HG02763 (cell line): ENCODE measurements at regions not wholly inside any gene's neighbourhood (a gene's known extent, or its start where the extent isn't known, plus 50 kb on each side); places are given as distances from the start of the nearest gene placed in this dataset.

Experiments used
- ATAC-seq: cut with Tn5 transposase; IDR thresholded peaks from one replicate; pipeline ENCODE4 v1.9.1; 2021; ENCODE audit warnings: mild to moderate bottlenecking, moderate library complexity; ENCODE audit not compliant: unreplicated experiment

GRCh38 chr2:19300961-19301360, 57.5 kb downstream of the OSR1 start:
- no peak for ATAC-seq

DNA sequence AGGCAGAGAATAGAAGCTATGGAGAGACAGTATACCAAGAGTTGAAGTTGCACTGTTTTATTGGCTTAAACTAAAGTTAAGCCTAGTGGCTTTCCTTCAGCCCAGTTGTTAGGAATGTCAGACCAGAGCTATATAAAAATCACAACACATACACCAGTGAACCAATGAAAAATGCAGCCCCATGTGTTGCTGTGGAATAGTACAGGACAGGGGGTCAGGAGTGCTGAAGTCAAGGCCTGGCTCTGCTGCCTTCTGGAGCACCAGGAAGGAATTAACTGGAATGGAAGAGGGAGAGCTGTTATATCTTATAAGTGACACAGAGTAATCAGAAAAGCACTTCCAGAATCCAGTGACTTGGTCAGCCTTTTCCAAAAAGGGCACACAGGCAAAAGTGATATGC, 58.9 kb downstream of the OSR1 start:
- no peak for ATAC-seq

DNA sequence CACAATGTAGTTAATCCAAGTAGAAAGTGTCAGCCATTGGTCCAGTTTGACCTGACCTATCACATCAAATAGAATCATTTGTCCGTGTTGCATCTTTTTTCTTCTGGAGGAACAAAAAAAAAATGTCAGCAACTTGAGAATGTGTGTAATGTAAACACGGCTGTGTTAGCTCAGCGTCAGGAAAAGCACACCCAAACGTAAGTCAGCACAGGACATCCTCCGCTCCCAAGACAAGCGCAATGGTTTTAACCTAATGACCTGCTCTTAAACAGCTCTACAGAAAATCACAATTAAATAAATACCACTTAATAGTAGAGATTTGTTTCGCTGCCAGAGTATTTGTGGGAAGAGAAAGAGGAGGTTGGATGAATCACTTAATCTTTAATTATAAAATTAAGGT, 59.4 kb downstream of the OSR1 start:
- no peak for ATAC-seq

DNA sequence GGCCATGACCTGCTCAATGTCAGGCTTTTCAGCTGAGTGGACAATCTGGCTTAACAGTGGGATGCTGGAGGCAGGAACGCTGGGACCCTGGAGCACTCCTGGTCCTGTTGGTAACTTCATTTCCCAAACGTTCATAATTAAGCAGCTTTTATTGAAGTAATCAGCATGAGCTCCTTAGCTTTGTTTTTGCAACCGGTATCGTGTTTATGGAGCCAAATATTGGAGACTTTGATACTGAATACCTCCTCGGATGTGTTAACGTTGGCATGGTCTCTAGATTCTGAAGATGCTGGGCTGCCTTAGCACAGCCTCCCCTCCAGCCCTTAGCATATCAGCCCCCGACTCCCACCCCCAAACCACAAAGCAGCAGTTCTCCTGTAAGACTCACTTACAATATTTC, 60.7 kb downstream of the OSR1 start:
- no peak for ATAC-seq

- no peak for ATAC-seq
These were observed 62.4 kb downstream of the OSR1 start for GRCh38 chr2:19295998-19296502.

GRCh38 chr2:19292007-19292406, 66.4 kb downstream of the OSR1 start:
- no peak for ATAC-seq

DNA sequence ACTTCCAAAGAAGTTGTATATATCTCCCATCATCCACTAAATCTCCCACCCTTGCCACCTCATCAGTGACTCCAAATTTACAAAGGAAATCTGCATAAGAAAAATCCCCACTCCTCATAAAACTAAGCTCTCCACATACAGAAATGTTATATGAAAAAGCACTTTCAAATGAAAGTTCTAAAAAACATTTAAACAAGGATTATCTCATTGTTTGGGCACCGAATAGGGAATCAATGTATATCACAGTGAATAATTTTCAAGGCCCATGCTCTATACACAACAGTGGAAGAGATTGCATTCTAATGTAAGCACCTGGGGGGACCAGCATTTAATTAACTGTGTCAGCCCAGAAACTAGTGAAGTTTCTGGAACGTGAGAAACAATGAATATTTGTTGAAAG, 70.1 kb downstream of the OSR1 start:
- ATAC-seq = no peak

- ATAC-seq = no peak
These were observed 71.1 kb downstream of the OSR1 start for GRCh38 chr2:19287324-19287723.

DNA sequence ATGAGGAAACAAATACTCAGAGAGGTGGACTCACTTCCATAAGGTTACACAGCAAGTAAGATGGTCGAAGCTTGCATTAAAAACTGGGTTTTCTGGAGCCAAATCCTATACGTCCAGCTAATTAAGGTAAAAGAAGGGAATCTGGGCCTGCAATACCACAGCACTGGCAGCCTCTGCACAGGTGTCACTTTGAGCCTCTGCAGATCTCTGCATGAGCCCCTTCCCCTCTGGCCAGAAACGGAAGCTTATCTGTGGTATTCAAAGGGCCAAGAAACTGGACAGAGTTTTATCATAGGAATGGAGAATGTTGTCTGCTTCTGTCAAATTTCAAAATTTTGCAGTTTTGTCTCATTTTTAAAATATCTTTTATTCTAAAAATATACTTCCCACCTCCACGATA, 76.1 kb downstream of the OSR1 start:
- no peak for ATAC-seq

DNA sequence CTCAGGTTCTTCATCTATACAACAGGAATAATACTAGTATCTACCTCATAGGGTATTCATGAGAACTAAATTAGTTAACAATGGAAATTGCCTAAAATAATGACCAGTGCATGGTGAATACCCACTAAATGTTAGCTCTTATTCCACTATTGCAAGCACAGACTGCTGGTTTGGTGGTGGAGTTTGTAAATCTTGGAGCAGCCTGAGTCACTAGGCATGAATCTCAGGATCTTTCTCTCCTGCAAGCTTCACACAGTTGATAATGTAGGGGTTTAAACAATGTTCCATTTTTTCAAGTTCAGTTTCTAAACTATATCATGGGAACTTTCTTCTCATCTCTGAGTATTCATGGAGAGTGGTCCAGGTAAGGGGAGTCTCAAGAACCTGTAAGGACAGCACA, 84.0 kb downstream of the OSR1 start:
- no peak for ATAC-seq

- no peak for ATAC-seq
These were observed 85.4 kb downstream of the OSR1 start for GRCh38 chr2:19272941-19273470.

DNA sequence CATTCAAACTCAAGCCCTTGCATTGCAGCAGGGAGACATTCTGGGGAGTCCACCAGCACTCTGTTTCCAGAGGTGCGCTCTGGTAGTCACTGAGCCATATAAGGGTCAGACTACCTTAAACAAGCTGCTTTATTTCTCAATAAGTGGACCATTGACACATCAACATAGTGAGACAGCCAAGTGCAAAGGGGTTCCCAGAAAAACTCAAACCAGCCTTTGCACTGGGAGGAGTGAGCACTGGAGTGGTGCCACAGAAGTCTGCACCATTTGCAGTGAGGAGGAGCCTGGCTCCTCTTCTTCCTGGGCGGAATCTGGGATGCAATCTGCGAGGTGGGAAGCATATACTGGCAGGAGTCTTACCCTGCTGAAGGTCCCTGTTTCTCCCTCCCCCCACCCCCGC, 86.4 kb downstream of the OSR1 start:
- no peak for ATAC-seq

- no peak for ATAC-seq
These were observed 93.6 kb downstream of the OSR1 start for GRCh38 chr2:19264852-19265251.

DNA sequence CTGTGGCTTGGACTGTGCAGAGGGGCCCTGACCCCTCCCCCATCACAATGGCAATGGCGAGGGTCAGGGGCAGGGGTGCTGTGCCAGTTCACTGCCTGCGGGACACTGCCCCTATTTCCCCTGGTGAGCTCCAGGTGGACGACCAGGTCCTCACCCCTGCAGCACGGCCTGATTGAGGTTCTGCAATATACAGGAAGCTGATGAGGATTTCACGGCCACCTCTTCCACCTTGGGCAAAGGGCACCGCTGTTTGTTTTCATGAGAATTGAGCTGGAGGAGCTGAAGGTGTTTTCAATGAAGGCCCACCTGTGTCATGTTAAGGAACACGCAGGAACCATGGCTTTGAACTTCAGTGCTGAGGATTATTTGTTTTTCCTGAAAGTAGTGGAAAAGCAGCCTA, 96.3 kb downstream of the OSR1 start:
- ATAC-seq = no peak

- ATAC-seq = no peak
These were observed 97.4 kb downstream of the OSR1 start for GRCh38 chr2:19261061-19261460.

GRCh38 chr2:19256121-19256601, 102.3 kb downstream of the OSR1 start:
- ATAC-seq = no peak

DNA sequence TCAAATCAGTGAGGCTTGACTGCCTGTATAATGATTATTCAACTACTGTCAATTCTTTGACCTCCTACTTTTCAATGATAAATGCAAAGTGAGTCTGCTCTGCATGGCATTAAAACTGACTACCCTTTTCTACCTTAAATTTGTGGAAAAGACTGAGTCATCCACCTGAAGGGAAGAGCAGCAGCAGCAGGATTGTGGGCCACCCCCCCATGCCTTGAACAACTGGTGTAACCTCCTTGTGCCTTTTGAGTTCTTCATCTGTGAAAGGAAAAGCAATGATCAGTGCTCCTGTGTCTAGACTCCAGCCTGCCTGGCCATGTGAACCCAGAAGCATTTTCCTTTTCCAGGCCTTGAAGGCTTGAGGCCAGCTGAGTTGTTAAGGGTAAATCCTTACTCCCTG, 102.9 kb downstream of the OSR1 start:
- no peak for ATAC-seq

- no peak for ATAC-seq
These were observed 106.9 kb downstream of the OSR1 start for GRCh38 chr2:19251554-19251953.

GRCh38 chr2:19250906-19251305, 107.5 kb downstream of the OSR1 start:
- no peak for ATAC-seq

DNA sequence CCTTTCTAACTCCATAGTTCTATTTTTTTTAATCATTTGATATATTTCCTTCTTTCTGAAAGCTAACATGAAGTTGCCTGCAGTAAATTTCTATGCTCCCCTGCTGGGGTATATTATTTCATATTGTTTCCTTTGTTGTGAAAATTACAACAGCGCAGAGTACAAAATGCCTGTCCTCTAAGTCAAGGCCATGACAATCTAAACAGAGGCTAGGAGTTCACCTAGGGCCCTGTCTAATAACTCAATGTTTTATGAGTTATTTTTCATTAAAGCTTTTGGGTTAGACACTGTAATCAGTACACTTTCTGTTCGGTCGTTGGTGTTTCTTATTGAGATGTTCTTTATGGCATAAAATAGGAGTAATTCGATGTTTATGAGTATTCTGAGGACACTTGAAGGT, 111.2 kb downstream of the OSR1 start:
- ATAC-seq = no peak

GRCh38 chr2:19246496-19246895, 111.9 kb downstream of the OSR1 start:
- no peak for ATAC-seq

GRCh38 chr2:19244460-19245363, 113.7 kb downstream of the OSR1 start:
- ATAC-seq = no peak
